ENCODE measurements at regions not wholly inside any gene's neighbourhood (a gene's known extent, or its start where the extent isn't known, plus 50 kb on each side); places are given as distances from the start of the nearest gene placed in this dataset.

- DNase-seq, result no peak
- no peak overlapping the region for H3K27ac Mint-ChIP-seq (ENCODE audit: unreplicated experiment)
- peaks cover 8% of the 10 kb centered on the region for H3K4me1 Mint-ChIP-seq (ENCODE audit: low read depth, unreplicated experiment)
- H3K27me3 Mint-ChIP-seq (ENCODE audit: unreplicated experiment), result no peaks in the 10 kb centered on the region
- no peak for TF ChIP-seq CTCF (IDR thresholded peaks at IDR 0.05; ENCODE audit: unreplicated experiment)
- H3K36me3 Mint-ChIP-seq (ENCODE audit: insufficient read depth, unreplicated experiment), result no peaks in the 10 kb centered on the region
- BruUV-seq (replicated peaks), result no TSS peak
- intact Hi-C loops (cut with micrococcal nuclease; ENCODE audit: unreplicated experiment), result no loop called here
- CTCF ChIA-PET, result no interaction called here
- H3K9me3 Mint-ChIP-seq (ENCODE audit: low read depth, unreplicated experiment), result no peaks in the 10 kb centered on the region
- no peak overlapping the region for H3K4me3 Mint-ChIP-seq (ENCODE audit: low read depth, unreplicated experiment)
Measured at GRCh38 chr2:190742431-190742830, 93.5 kb downstream of the NAB1 start.

GRCh38 chr2:190744041-190744440 is 95.2 kb downstream of the NAB1 start:
- no peak for DNase-seq
- H3K27me3 Mint-ChIP-seq (ENCODE audit: unreplicated experiment), result no peaks in the 10 kb centered on the region
- H3K4me1 Mint-ChIP-seq (ENCODE audit: low read depth, unreplicated experiment), result peaks cover 8% of the 10 kb centered on the region
- CTCF ChIA-PET, result interaction anchor here (0.9 kb wide), 1 partner anchor 65 kb away, joined by 3 read pairs; no protein-coding TSS in a partner anchor
- no TSS peak for BruUV-seq (replicated peaks)
- H3K27ac Mint-ChIP-seq (ENCODE audit: unreplicated experiment), result no peak overlapping the region
- intact Hi-C loops (cut with micrococcal nuclease; ENCODE audit: unreplicated experiment), result no loop called here
- no peaks in the 10 kb centered on the region for H3K36me3 Mint-ChIP-seq (ENCODE audit: insufficient read depth, unreplicated experiment)
- no peak for TF ChIP-seq CTCF (IDR thresholded peaks at IDR 0.05; ENCODE audit: unreplicated experiment)
- H3K9me3 Mint-ChIP-seq (ENCODE audit: low read depth, unreplicated experiment), result no peaks in the 10 kb centered on the region
- H3K4me3 Mint-ChIP-seq (ENCODE audit: low read depth, unreplicated experiment), result no peak overlapping the region

- H3K36me3 Mint-ChIP-seq (ENCODE audit: insufficient read depth, unreplicated experiment), result no peaks in the 10 kb centered on the region
- CTCF ChIA-PET, result no interaction called here
- H3K4me3 Mint-ChIP-seq (ENCODE audit: low read depth, unreplicated experiment), result no peak overlapping the region
- BruUV-seq (replicated peaks), result no TSS peak
- DNase-seq, result no peak
- no peak overlapping the region for H3K27ac Mint-ChIP-seq (ENCODE audit: unreplicated experiment)
- no peaks in the 10 kb centered on the region for H3K9me3 Mint-ChIP-seq (ENCODE audit: low read depth, unreplicated experiment)
- H3K4me1 Mint-ChIP-seq (ENCODE audit: low read depth, unreplicated experiment), result peaks cover 8% of the 10 kb centered on the region
- no peaks in the 10 kb centered on the region for H3K27me3 Mint-ChIP-seq (ENCODE audit: unreplicated experiment)
- intact Hi-C loops (cut with micrococcal nuclease; ENCODE audit: unreplicated experiment), result no loop called here
- no peak for TF ChIP-seq CTCF (IDR thresholded peaks at IDR 0.05; ENCODE audit: unreplicated experiment)
Measured at GRCh38 chr2:190746971-190747761, 98.3 kb downstream of the NAB1 start.

- CTCF ChIA-PET, result no interaction called here
- no peak overlapping the region for H3K4me3 Mint-ChIP-seq (ENCODE audit: low read depth, unreplicated experiment)
- intact Hi-C loops (cut with micrococcal nuclease; ENCODE audit: unreplicated experiment), result no loop called here
- no peaks in the 10 kb centered on the region for H3K27me3 Mint-ChIP-seq (ENCODE audit: unreplicated experiment)
- no peak for DNase-seq
- no peak for TF ChIP-seq CTCF (IDR thresholded peaks at IDR 0.05; ENCODE audit: unreplicated experiment)
- H3K36me3 Mint-ChIP-seq (ENCODE audit: insufficient read depth, unreplicated experiment), result no peaks in the 10 kb centered on the region
- no peaks in the 10 kb centered on the region for H3K9me3 Mint-ChIP-seq (ENCODE audit: low read depth, unreplicated experiment)
- no TSS peak for BruUV-seq (replicated peaks)
- H3K27ac Mint-ChIP-seq (ENCODE audit: unreplicated experiment), result no peak overlapping the region
- peaks cover 8% of the 10 kb centered on the region for H3K4me1 Mint-ChIP-seq (ENCODE audit: low read depth, unreplicated experiment)
Measured at GRCh38 chr2:190748966-190749365, 100.1 kb downstream of the NAB1 start.

Data from Calu3 (cell line).